CD4-positive, alpha-beta T cell (primary cell): ENCODE measurements at regions not wholly inside any gene's neighbourhood (a gene's known extent, or its start where the extent isn't known, plus 50 kb on each side); places are given as distances from the start of the nearest gene placed in this dataset.
"Not testable (repeated sequence)": the region's sequence is repeated elsewhere in the genome, so short reads cannot be mapped to it uniquely, and the experiment has no call there.

Experiments used
- ATAC-seq: fragments of 200-7000 bp; cut with Tn5 transposase; one replicate; pipeline ENCODE4 v1.10.0; 2022; ENCODE audit warnings: mild to moderate bottlenecking; ENCODE audit not compliant: poor library complexity
- CTCF ChIA-PET: fragments of 350-600 bp; sonication (Branson Sonifier 250); formaldehyde crosslinking; loops from one replicate; lab custom pipeline; 2021; ENCODE audit warnings: antibody characterized with exemption, inconsistent platforms; lab: Charles Lee
- POLR2A ChIA-PET: fragments of 350-600 bp; sonication (Branson Sonifier 250); formaldehyde crosslinking; loops from one replicate; lab custom pipeline; 2021; ENCODE audit warnings: antibody characterized with exemption, inconsistent platforms; lab: Charles Lee
- DNase-seq, 14 experiments: peaks; one replicate each; pipeline ENCODE4 v3.0.0-alpha.2; 2013 to 2020; ENCODE audit warnings: mixed read lengths in 2 of 14
- H3K27ac ChIP-seq, 2 donors: one replicate each; pipeline versions ENCODE4 v1.5.1 to v1.7.0; 2013; ENCODE audit warnings: low read length in 2 of 2, low read depth in 1 of 2, mild to moderate bottlenecking in 1 of 2
- H3K27me3 ChIP-seq, 2 experiments: 1 replicate in 1 of 2; 2 replicates in 1 of 2; pipeline versions ENCODE4 v1.6.1 to v1.7.0; 2013; ENCODE audit warnings: low read length in 2 of 2, control low read depth in 1 of 2, mild to moderate bottlenecking in 1 of 2, moderate library complexity in 1 of 2; ENCODE audit not compliant: insufficient read depth in 2 of 2, control insufficient read depth in 1 of 2
- H3K36me3 ChIP-seq: one replicate; pipeline ENCODE4 v1.6.1; 2013; ENCODE audit warnings: low read length, control low read depth; ENCODE audit not compliant: insufficient read depth
- H3K4me1 ChIP-seq: one replicate; pipeline ENCODE4 v1.6.1; 2013; ENCODE audit warnings: low read length, control low read depth; ENCODE audit not compliant: insufficient read depth
- H3K4me3 ChIP-seq: one replicate; pipeline ENCODE4 v1.5.1; 2013; ENCODE audit warnings: mild to moderate bottlenecking, low read length, moderate library complexity
- H3K9me3 ChIP-seq, 2 experiments: 1 replicate in 1 of 2; 2 replicates in 1 of 2; pipeline versions ENCODE4 v1.6.1 to v1.7.0; 2013; ENCODE audit warnings: low read length in 2 of 2, mild to moderate bottlenecking in 2 of 2, control low read depth in 1 of 2, moderate library complexity in 1 of 2; ENCODE audit not compliant: control insufficient read depth in 1 of 2, insufficient read depth in 1 of 2
- H3K27ac Mint-ChIP-seq: one replicate; pipeline ENCODE4 v1.8.0; 2020; ENCODE audit warnings: mixed read lengths
- H3K27me3 Mint-ChIP-seq: one replicate; pipeline ENCODE4 v1.8.0; 2021; ENCODE audit warnings: mixed read lengths
- H3K36me3 Mint-ChIP-seq: one replicate; pipeline ENCODE4 v1.8.0; 2021; ENCODE audit warnings: low read depth, mixed read lengths
- H3K4me1 Mint-ChIP-seq: one replicate; pipeline ENCODE4 v1.8.0; 2021; ENCODE audit warnings: low read depth, mixed read lengths
- H3K4me3 Mint-ChIP-seq: one replicate; pipeline ENCODE4 v1.8.0; 2020; ENCODE audit warnings: mild to moderate bottlenecking, mixed read lengths
- H3K9me3 Mint-ChIP-seq: one replicate; pipeline ENCODE4 v1.8.0; 2020; ENCODE audit warnings: mixed read lengths
- intact Hi-C, 2 experiments: fragments of 100-400 bp; cut with DNase I in 1 of 2; cut with micrococcal nuclease in 1 of 2; formaldehyde crosslinking; loops; one replicate each; pipeline versions ENCODE4 v1.15.1 to v1.9.0; 2023 to 2025; cut with DNase I, micrococcal nuclease
- TF ChIP-seq, protein P1 (sequence below): fragments of 200-600 bp; IDR thresholded peaks from one replicate; pipeline ENCODE4 v1.8.0; 2022; ENCODE audit warnings: antibody characterized with exemption, mild to moderate bottlenecking

DNA sequence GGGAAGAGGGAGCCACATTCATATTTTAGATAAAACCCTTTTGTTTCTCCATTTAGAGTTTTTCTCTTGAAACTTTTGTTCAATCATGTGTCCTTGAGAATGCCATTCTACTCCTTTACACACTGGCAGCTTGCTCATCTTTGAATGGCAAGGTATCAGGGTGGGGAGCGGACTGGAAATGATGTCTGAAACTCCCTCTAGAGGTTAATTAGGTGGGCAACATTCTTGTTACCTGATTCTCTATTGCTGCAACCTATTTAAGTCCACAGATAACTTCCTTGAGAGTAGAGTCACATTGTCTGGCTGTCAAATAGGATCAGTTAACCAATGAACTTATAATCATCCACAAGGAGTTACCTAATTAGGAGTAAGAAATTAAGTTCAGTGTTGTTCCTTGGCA lies 533.6 kb upstream of the API5 start:
- no peaks in the 10 kb centered on the region for H3K27me3 Mint-ChIP-seq
- CTCF ChIA-PET, result no interaction called here
- peaks cover 5% of the 10 kb centered on the region for H3K9me3 Mint-ChIP-seq
- H3K27ac Mint-ChIP-seq, result no peak overlapping the region
- H3K4me3 Mint-ChIP-seq, result no peak overlapping the region
- H3K36me3 ChIP-seq, result no peaks in the 10 kb centered on the region
- H3K4me1 Mint-ChIP-seq, result no peaks in the 10 kb centered on the region
- POLR2A ChIA-PET, result no interaction called here
- no peak overlapping the region for H3K4me3 ChIP-seq
- intact Hi-C loops, result no loop called here
- DNase-seq (no peak), ATAC-seq (no peak)
- H3K9me3 ChIP-seq, result peaks cover 0 to 4% of the 10 kb centered on the region in 2 experiments
- no peaks in the 10 kb centered on the region for H3K27me3 ChIP-seq
- no peaks in the 10 kb centered on the region for H3K4me1 ChIP-seq
- H3K36me3 Mint-ChIP-seq, result no peaks in the 10 kb centered on the region
- TF ChIP-seq, protein P1, sequence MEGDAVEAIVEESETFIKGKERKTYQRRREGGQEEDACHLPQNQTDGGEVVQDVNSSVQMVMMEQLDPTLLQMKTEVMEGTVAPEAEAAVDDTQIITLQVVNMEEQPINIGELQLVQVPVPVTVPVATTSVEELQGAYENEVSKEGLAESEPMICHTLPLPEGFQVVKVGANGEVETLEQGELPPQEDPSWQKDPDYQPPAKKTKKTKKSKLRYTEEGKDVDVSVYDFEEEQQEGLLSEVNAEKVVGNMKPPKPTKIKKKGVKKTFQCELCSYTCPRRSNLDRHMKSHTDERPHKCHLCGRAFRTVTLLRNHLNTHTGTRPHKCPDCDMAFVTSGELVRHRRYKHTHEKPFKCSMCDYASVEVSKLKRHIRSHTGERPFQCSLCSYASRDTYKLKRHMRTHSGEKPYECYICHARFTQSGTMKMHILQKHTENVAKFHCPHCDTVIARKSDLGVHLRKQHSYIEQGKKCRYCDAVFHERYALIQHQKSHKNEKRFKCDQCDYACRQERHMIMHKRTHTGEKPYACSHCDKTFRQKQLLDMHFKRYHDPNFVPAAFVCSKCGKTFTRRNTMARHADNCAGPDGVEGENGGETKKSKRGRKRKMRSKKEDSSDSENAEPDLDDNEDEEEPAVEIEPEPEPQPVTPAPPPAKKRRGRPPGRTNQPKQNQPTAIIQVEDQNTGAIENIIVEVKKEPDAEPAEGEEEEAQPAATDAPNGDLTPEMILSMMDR, result no peak
- no peak overlapping the region for H3K27ac ChIP-seq

DNA sequence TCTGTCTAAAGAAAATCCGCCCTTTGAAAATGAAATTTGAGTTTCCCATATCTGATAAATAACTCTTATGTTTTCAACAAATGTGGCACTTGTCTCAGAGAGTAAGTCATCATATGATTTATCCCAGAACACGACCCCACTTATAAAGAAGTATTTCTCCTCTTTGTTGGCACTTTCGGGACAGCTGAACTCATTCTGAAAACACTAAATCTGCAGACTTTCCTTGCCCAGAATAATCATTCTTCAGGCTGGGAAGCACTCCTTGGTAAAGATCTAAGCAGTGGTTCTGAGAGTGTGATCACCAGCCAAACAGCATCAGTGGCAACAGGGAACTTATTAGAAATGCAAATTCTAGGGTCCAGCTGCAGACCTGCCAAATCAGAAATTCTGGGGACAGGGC lies 532.2 kb upstream of the API5 start:
- no peak overlapping the region for H3K27ac Mint-ChIP-seq

DNA sequence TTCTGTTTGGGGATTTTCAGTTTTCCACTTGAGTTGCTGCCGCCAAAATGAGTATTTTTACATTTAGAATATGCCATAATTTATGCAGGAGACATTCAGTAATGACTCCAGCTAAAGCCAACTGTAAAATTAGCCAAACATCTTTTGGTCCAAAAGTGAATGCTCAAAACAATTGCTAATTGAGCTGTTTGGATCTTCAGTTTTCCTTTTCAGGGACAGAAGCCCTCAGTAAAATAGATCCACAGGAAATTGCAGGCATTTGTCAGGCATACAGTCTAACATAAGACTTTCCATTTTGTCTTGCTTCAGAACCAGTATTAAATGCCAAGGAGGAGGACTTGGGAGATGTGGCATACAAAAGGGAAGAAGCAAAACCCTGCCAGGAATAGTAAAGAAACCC lies 524.8 kb upstream of the API5 start:
- no peaks in the 10 kb centered on the region for H3K27me3 ChIP-seq
- TF ChIP-seq, protein P1, result no peak
- ATAC-seq (no peak), DNase-seq (no peak)
- Mint-ChIP-seq H3K27ac (no peak overlapping the region), H3K4me3 (no peak overlapping the region), H3K9me3 (peaks cover 8% of the 10 kb centered on the region), H3K4me1 (no peaks in the 10 kb centered on the region), H3K36me3 (no peaks in the 10 kb centered on the region), H3K27me3 (no peaks in the 10 kb centered on the region)
- ChIA-PET CTCF (no interaction called here), POLR2A (no interaction called here)
- H3K27ac ChIP-seq, result no peak overlapping the region
- no peaks in the 10 kb centered on the region for H3K4me1 ChIP-seq
- H3K9me3 ChIP-seq, result peaks cover 0 to 4% of the 10 kb centered on the region in 2 experiments
- intact Hi-C loops, result no loop called here
- no peaks in the 10 kb centered on the region for H3K36me3 ChIP-seq
- no peak overlapping the region for H3K4me3 ChIP-seq

More for the DNA sequence above, 532.2 kb upstream of the API5 start:
- Histone ChIP-seq H3K4me1 (no peaks in the 10 kb centered on the region), H3K27ac (no peak overlapping the region), H3K27me3 (no peaks in the 10 kb centered on the region), H3K36me3 (no peaks in the 10 kb centered on the region), H3K9me3 (peaks cover 0 to 4% of the 10 kb centered on the region in 2 experiments), H3K4me3 (no peak overlapping the region)
- Mint-ChIP-seq H3K4me1 (no peaks in the 10 kb centered on the region), H3K4me3 (no peak overlapping the region), H3K36me3 (no peaks in the 10 kb centered on the region), H3K27me3 (no peaks in the 10 kb centered on the region), H3K9me3 (peaks cover 5% of the 10 kb centered on the region)
- ChIA-PET CTCF (no interaction called here), POLR2A (no interaction called here)
- DNase-seq (no peak), ATAC-seq (no peak)
- TF ChIP-seq, protein P1, result no peak
- intact Hi-C loops, result no loop called here

DNA sequence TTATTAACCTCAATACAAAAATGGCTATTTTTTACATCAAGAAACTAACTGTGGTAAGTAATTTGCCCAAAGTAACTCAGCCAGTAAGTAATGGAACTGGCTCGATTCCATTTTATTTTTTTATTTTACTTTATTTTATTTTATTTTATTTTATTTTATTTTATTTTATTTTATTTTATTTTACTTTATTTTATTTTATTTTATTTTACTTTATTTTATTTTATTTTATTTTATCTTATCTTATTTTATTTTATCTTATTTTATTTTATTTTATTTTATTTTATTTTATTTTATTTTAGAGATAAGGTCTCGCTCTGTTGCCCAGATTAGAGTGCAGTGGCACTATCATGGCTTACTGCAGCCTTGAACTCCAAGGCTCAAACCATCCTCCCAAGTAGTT lies 516.3 kb upstream of the API5 start:
- H3K27me3 Mint-ChIP-seq, intact Hi-C loops, H3K27ac Mint-ChIP-seq: not testable (repeated sequence)

More for the DNA sequence above, 516.3 kb upstream of the API5 start:
- H3K36me3 Mint-ChIP-seq, H3K4me1 ChIP-seq, H3K4me3 Mint-ChIP-seq, H3K27ac ChIP-seq, H3K4me1 Mint-ChIP-seq, CTCF ChIA-PET, H3K36me3 ChIP-seq, ATAC-seq, DNase-seq, H3K9me3 ChIP-seq, H3K4me3 ChIP-seq, H3K27me3 ChIP-seq, POLR2A ChIA-PET: not testable (repeated sequence)
- H3K9me3 Mint-ChIP-seq, result peaks cover 11% of the 10 kb centered on the region
